ENCODE measurements at regions not wholly inside any gene's neighbourhood (a gene's known extent, or its start where the extent isn't known, plus 50 kb on each side); places are given as distances from the start of the nearest gene placed in this dataset.

GRCh38 chr6:153437193-153437592 is 306.1 kb upstream of the RGS17 start:
- Mint-ChIP-seq H3K27me3 (no peaks in the 10 kb centered on the region), H3K9me3 (no peaks in the 10 kb centered on the region), H3K4me3 (no peak overlapping the region), H3K27ac (no peak overlapping the region), H3K36me3 (no peaks in the 10 kb centered on the region), H3K4me1 (no peaks in the 10 kb centered on the region)
- no peak for DNase-seq

- Mint-ChIP-seq H3K4me1 (no peaks in the 10 kb centered on the region), H3K27ac (no peak overlapping the region), H3K27me3 (no peaks in the 10 kb centered on the region), H3K36me3 (no peaks in the 10 kb centered on the region), H3K4me3 (no peak overlapping the region), H3K9me3 (no peaks in the 10 kb centered on the region)
- no peak for DNase-seq
Observed at GRCh38 chr6:153436351-153436750, 305.3 kb upstream of the RGS17 start.

GRCh38 chr6:153435787-153436186 is 304.7 kb upstream of the RGS17 start:
- no peak for DNase-seq
- no peaks in the 10 kb centered on the region for H3K27me3 Mint-ChIP-seq
- no peak overlapping the region for H3K4me3 Mint-ChIP-seq
- H3K4me1 Mint-ChIP-seq = no peaks in the 10 kb centered on the region
- H3K9me3 Mint-ChIP-seq = no peaks in the 10 kb centered on the region
- H3K27ac Mint-ChIP-seq = no peak overlapping the region
- H3K36me3 Mint-ChIP-seq = no peaks in the 10 kb centered on the region

- H3K27ac Mint-ChIP-seq = no peak overlapping the region
- peaks cover 3% of the 10 kb centered on the region for H3K27me3 Mint-ChIP-seq
- no peaks in the 10 kb centered on the region for H3K4me1 Mint-ChIP-seq
- no peak overlapping the region for H3K4me3 Mint-ChIP-seq
- H3K9me3 Mint-ChIP-seq = peaks cover 2% of the 10 kb centered on the region
- H3K36me3 Mint-ChIP-seq = no peaks in the 10 kb centered on the region
- no peak for DNase-seq
Observed at GRCh38 chr6:153425536-153425935, 294.5 kb upstream of the RGS17 start.

- Mint-ChIP-seq H3K4me1 (no peaks in the 10 kb centered on the region), H3K4me3 (no peak overlapping the region), H3K27ac (no peak overlapping the region), H3K27me3 (peaks cover 3% of the 10 kb centered on the region), H3K9me3 (no peaks in the 10 kb centered on the region), H3K36me3 (no peaks in the 10 kb centered on the region)
- DNase-seq = no peak
Observed at GRCh38 chr6:153424719-153425400, 293.8 kb upstream of the RGS17 start.

- H3K27me3 Mint-ChIP-seq = no peaks in the 10 kb centered on the region
- DNase-seq = no peak
- peaks cover 6% of the 10 kb centered on the region for H3K9me3 Mint-ChIP-seq
- no peaks in the 10 kb centered on the region for H3K36me3 Mint-ChIP-seq
- no peak overlapping the region for H3K27ac Mint-ChIP-seq
- no peaks in the 10 kb centered on the region for H3K4me1 Mint-ChIP-seq
- no peak overlapping the region for H3K4me3 Mint-ChIP-seq
Observed at GRCh38 chr6:153412519-153412918, 281.4 kb upstream of the RGS17 start.

- H3K36me3 Mint-ChIP-seq = no peaks in the 10 kb centered on the region
- no peaks in the 10 kb centered on the region for H3K27me3 Mint-ChIP-seq
- no peak for DNase-seq
- H3K4me3 Mint-ChIP-seq = no peak overlapping the region
- no peaks in the 10 kb centered on the region for H3K4me1 Mint-ChIP-seq
- H3K9me3 Mint-ChIP-seq = peaks cover 6% of the 10 kb centered on the region
- H3K27ac Mint-ChIP-seq = no peak overlapping the region
Observed at GRCh38 chr6:153411070-153411648, 280.1 kb upstream of the RGS17 start.

- no peaks in the 10 kb centered on the region for H3K9me3 Mint-ChIP-seq
- no peak overlapping the region for H3K27ac Mint-ChIP-seq
- no peaks in the 10 kb centered on the region for H3K36me3 Mint-ChIP-seq
- no peaks in the 10 kb centered on the region for H3K27me3 Mint-ChIP-seq
- H3K4me1 Mint-ChIP-seq = no peaks in the 10 kb centered on the region
- no peak overlapping the region for H3K4me3 Mint-ChIP-seq
- no peak for DNase-seq
Observed at GRCh38 chr6:153405931-153406330, 274.8 kb upstream of the RGS17 start.

- no peaks in the 10 kb centered on the region for H3K36me3 Mint-ChIP-seq
- no peak for DNase-seq
- no peaks in the 10 kb centered on the region for H3K4me1 Mint-ChIP-seq
- no peak overlapping the region for H3K4me3 Mint-ChIP-seq
- H3K9me3 Mint-ChIP-seq = no peaks in the 10 kb centered on the region
- no peaks in the 10 kb centered on the region for H3K27me3 Mint-ChIP-seq
- no peak overlapping the region for H3K27ac Mint-ChIP-seq
Observed at GRCh38 chr6:153401751-153402150, 270.7 kb upstream of the RGS17 start.

- no peak overlapping the region for H3K4me3 Mint-ChIP-seq
- no peaks in the 10 kb centered on the region for H3K27me3 Mint-ChIP-seq
- no peaks in the 10 kb centered on the region for H3K4me1 Mint-ChIP-seq
- H3K9me3 Mint-ChIP-seq = peaks cover 7% of the 10 kb centered on the region
- H3K36me3 Mint-ChIP-seq = no peaks in the 10 kb centered on the region
- no peak overlapping the region for H3K27ac Mint-ChIP-seq
- no peak for DNase-seq
Observed at GRCh38 chr6:153392156-153392555, 261.1 kb upstream of the RGS17 start.

- Mint-ChIP-seq H3K36me3 (no peaks in the 10 kb centered on the region), H3K27me3 (no peaks in the 10 kb centered on the region), H3K9me3 (no peaks in the 10 kb centered on the region), H3K4me1 (no peaks in the 10 kb centered on the region), H3K27ac (no peak overlapping the region), H3K4me3 (no peak overlapping the region)
- no peak for DNase-seq
Observed at GRCh38 chr6:153373869-153374268, 242.8 kb upstream of the RGS17 start.

- Mint-ChIP-seq H3K4me1 (no peaks in the 10 kb centered on the region), H3K27ac (no peak overlapping the region), H3K27me3 (no peaks in the 10 kb centered on the region), H3K4me3 (no peak overlapping the region), H3K9me3 (no peaks in the 10 kb centered on the region), H3K36me3 (no peaks in the 10 kb centered on the region)
- DNase-seq = no peak
Observed at GRCh38 chr6:153368131-153368530, 237.0 kb upstream of the RGS17 start.

- Mint-ChIP-seq H3K4me3 (no peak overlapping the region), H3K27me3 (no peaks in the 10 kb centered on the region)
- no peak for DNase-seq
Observed at GRCh38 chr6:153367021-153367420, 235.9 kb upstream of the RGS17 start.

GRCh38 chr6:153357391-153357790 is 226.3 kb upstream of the RGS17 start:
- Mint-ChIP-seq H3K9me3 (no peaks in the 10 kb centered on the region), H3K27me3 (no peaks in the 10 kb centered on the region), H3K4me1 (no peaks in the 10 kb centered on the region), H3K36me3 (no peaks in the 10 kb centered on the region), H3K27ac (no peak overlapping the region), H3K4me3 (no peak overlapping the region)
- DNase-seq = no peak

More at GRCh38 chr6:153367021-153367420, 235.9 kb upstream of the RGS17 start:
- H3K9me3 Mint-ChIP-seq = no peaks in the 10 kb centered on the region
- H3K4me1 Mint-ChIP-seq = no peaks in the 10 kb centered on the region
- no peak overlapping the region for H3K27ac Mint-ChIP-seq
- H3K36me3 Mint-ChIP-seq = no peaks in the 10 kb centered on the region

GRCh38 chr6:153340568-153340967 is 209.5 kb upstream of the RGS17 start:
- Mint-ChIP-seq H3K9me3 (peaks cover 3% of the 10 kb centered on the region), H3K4me1 (no peaks in the 10 kb centered on the region), H3K27me3 (no peaks in the 10 kb centered on the region), H3K36me3 (no peaks in the 10 kb centered on the region), H3K27ac (no peak overlapping the region), H3K4me3 (no peak overlapping the region)
- DNase-seq = no peak

GRCh38 chr6:153334121-153334520 is 203.0 kb upstream of the RGS17 start:
- Mint-ChIP-seq H3K9me3 (peaks cover 6% of the 10 kb centered on the region), H3K4me3 (no peak overlapping the region), H3K27me3 (no peaks in the 10 kb centered on the region), H3K27ac (no peak overlapping the region), H3K36me3 (no peaks in the 10 kb centered on the region), H3K4me1 (no peaks in the 10 kb centered on the region)
- DNase-seq = no peak
